Dermis microvascular lymphatic vessel endothelial cell (primary cell): ENCODE measurements at regions not wholly inside any gene's neighbourhood (a gene's known extent, or its start where the extent isn't known, plus 50 kb on each side); places are given as distances from the start of the nearest gene placed in this dataset.
A peak's percentile ranks its signal among the peaks of the same experiment; 100 is the strongest.

Experiments
- DNase-seq, 2 donors: peaks; one replicate each; pipeline versions ENCODE4 v3.0.0 to v3.0.0-alpha.2; 2010; ENCODE audit warnings: low read depth in 2 of 2

- DNase-seq: no peak
Measured at GRCh38 chr1:93746021-93746812, 64.6 kb upstream of the BCAR3 start.

GRCh38 chr1:93744299-93744988 is 62.8 kb upstream of the BCAR3 start:
- DNase-seq: no peak

- no peak for DNase-seq
Measured at GRCh38 chr1:93743465-93743864, 61.8 kb upstream of the BCAR3 start.

DNA sequence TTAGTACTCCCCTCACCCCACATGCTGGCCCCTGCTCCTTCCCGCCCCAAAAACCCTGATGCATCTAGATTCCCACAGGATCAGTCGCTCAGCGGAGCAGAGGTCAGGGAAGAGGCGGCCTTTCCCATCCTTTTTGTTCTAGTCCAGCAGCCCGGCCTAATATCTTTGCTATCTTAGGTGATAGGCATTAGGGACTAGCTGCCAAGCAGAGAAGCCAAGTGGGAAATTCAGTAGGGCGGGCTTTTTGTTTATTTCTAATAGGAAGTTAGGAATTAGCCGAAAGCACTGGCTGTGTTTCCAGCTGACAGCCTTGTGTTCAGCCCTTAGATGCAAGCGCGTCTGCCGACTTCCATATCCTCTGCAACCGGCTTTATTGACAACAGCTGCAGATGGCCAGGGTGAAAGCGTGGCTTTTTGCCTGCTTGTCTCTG is 59.0 kb upstream of the BCAR3 start:
- DNase-seq: peak in 1 of 2 donors; percentile 34

- DNase-seq: no peak
Measured at GRCh38 chr1:93740157-93740556, 58.5 kb upstream of the BCAR3 start.

GRCh38 chr1:93739472-93739871 is 57.8 kb upstream of the BCAR3 start:
- no peak for DNase-seq

DNA sequence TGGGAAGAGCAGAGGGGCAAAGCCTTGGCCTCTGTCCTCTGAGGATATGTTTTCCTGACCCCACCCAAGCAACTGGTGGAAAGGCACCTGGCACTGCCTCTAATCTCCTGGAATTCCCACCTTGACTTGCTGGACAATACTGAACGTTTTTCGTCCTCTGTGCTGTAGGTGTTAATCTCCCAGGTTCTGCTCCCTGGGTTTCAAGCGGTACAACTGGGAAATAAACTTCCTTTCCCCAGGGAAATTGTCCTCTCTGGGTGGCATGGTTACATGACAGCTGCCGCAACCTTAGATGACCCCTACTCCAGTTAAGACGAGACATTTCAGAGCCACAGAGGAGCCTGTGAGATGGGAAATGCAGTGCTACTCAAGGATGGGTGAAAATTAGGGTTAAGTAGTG is 57.3 kb upstream of the BCAR3 start:
- no peak for DNase-seq

GRCh38 chr1:93738075-93738622 is 56.5 kb upstream of the BCAR3 start:
- DNase-seq: peak in 1 of 2 donors; percentile 15

DNA sequence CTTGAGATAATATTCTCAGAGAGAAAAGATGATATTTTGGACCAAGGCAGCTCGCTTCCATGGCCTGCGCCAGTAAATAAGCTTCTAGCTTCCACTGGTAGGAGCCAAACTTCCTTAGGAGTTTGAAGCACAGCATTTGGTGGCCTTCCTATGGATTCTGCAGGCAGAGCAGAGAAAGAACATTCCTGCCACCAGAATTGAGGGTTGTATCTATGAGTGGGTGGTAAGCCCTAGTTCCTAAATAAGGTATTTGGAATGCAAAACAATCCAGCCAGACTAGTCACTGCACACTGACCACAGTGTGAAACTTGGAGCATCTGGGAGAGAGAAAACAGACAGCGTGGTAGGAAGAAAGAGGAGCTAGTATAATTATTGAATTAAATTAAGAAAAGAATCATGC is 54.1 kb upstream of the BCAR3 start:
- no peak for DNase-seq

- DNase-seq: no peak
Measured at GRCh38 chr1:93734999-93735398, 53.4 kb upstream of the BCAR3 start.

- DNase-seq: no peak
Measured at GRCh38 chr1:93733340-93733739, 51.7 kb upstream of the BCAR3 start.

- no peak for DNase-seq
Measured at GRCh38 chr1:93732514-93732913, 50.9 kb upstream of the BCAR3 start.
